Left forelimb (tissue), 1 donor: ENCODE measurements at regions not wholly inside any gene's neighbourhood (a gene's known extent, or its start where the extent isn't known, plus 50 kb on each side); places are given as distances from the start of the nearest gene placed in this dataset.

Source experiments
- DNase-seq: peaks from one replicate; pipeline ENCODE4 v3.0.0-alpha.2; 2018; ENCODE audit warnings: low spot score

GRCh38 chr5:33372721-33373472 lies 67.9 kb upstream of the TARS1 start:
- DNase-seq: no peak

- no peak for DNase-seq
Measured at GRCh38 chr5:33375900-33376299, 64.9 kb upstream of the TARS1 start.

- no peak for DNase-seq
Measured at GRCh38 chr5:33379757-33380156, 61.0 kb upstream of the TARS1 start.

- DNase-seq: no peak
Measured at GRCh38 chr5:33381243-33381642, 59.5 kb upstream of the TARS1 start.
